ENCODE measurements at regions not wholly inside any gene's neighbourhood (a gene's known extent, or its start where the extent isn't known, plus 50 kb on each side); places are given as distances from the start of the nearest gene placed in this dataset.

- no peaks in the 10 kb centered on the region for H3K36me3 Mint-ChIP-seq
- H3K9me3 Mint-ChIP-seq, result no peaks in the 10 kb centered on the region
- no peaks in the 10 kb centered on the region for H3K27me3 Mint-ChIP-seq
- H3K4me3 Mint-ChIP-seq, result no peak overlapping the region
- no peak for DNase-seq
- no peak overlapping the region for H3K27ac Mint-ChIP-seq
- H3K4me1 Mint-ChIP-seq, result no peaks in the 10 kb centered on the region
- POLR2A ChIA-PET, result no interaction called here
- ATAC-seq (ENCODE audit: low read depth), result no peak
These were observed 341.8 kb downstream of the NFIB start for GRCh38 chr9:13971966-13972655.

GRCh38 chr9:13971415-13971814, 342.5 kb downstream of the NFIB start:
- H3K4me1 Mint-ChIP-seq, result no peaks in the 10 kb centered on the region

GRCh38 chr9:13970426-13970825, 343.5 kb downstream of the NFIB start:
- H3K27me3 Mint-ChIP-seq, result no peaks in the 10 kb centered on the region
- POLR2A ChIA-PET, result no interaction called here
- DNase-seq (no peak), ATAC-seq (ENCODE audit: low read depth) (no peak)
- no peak overlapping the region for H3K27ac Mint-ChIP-seq
- H3K4me3 Mint-ChIP-seq, result no peak overlapping the region
- no peaks in the 10 kb centered on the region for H3K9me3 Mint-ChIP-seq
- no peaks in the 10 kb centered on the region for H3K36me3 Mint-ChIP-seq
- no peaks in the 10 kb centered on the region for H3K4me1 Mint-ChIP-seq

More at GRCh38 chr9:13971415-13971814, 342.5 kb downstream of the NFIB start:
- POLR2A ChIA-PET, result no interaction called here
- Mint-ChIP-seq H3K4me3 (no peak overlapping the region), H3K27me3 (no peaks in the 10 kb centered on the region), H3K36me3 (no peaks in the 10 kb centered on the region), H3K27ac (no peak overlapping the region), H3K9me3 (no peaks in the 10 kb centered on the region)
- no peak for DNase-seq
- ATAC-seq (ENCODE audit: low read depth), result no peak

GRCh38 chr9:13970018-13970417, 343.9 kb downstream of the NFIB start:
- no peak for ATAC-seq (ENCODE audit: low read depth)
- POLR2A ChIA-PET, result no interaction called here
- no peak overlapping the region for H3K4me3 Mint-ChIP-seq

GRCh38 chr9:13967438-13967837, 346.5 kb downstream of the NFIB start:
- no peak overlapping the region for H3K27ac Mint-ChIP-seq
- H3K9me3 Mint-ChIP-seq, result no peaks in the 10 kb centered on the region
- DNase-seq, result no peak
- no peak overlapping the region for H3K4me3 Mint-ChIP-seq
- H3K27me3 Mint-ChIP-seq, result no peaks in the 10 kb centered on the region
- POLR2A ChIA-PET, result no interaction called here
- ATAC-seq (ENCODE audit: low read depth), result no peak
- no peaks in the 10 kb centered on the region for H3K4me1 Mint-ChIP-seq
- H3K36me3 Mint-ChIP-seq, result no peaks in the 10 kb centered on the region

More at GRCh38 chr9:13970018-13970417, 343.9 kb downstream of the NFIB start:
- no peaks in the 10 kb centered on the region for H3K4me1 Mint-ChIP-seq
- H3K36me3 Mint-ChIP-seq, result no peaks in the 10 kb centered on the region
- H3K9me3 Mint-ChIP-seq, result no peaks in the 10 kb centered on the region
- no peak overlapping the region for H3K27ac Mint-ChIP-seq
- DNase-seq, result no peak
- no peaks in the 10 kb centered on the region for H3K27me3 Mint-ChIP-seq

- no peak overlapping the region for H3K4me3 Mint-ChIP-seq
- no peaks in the 10 kb centered on the region for H3K4me1 Mint-ChIP-seq
- no peak overlapping the region for H3K27ac Mint-ChIP-seq
- no peaks in the 10 kb centered on the region for H3K9me3 Mint-ChIP-seq
- ATAC-seq (ENCODE audit: low read depth) (no peak), DNase-seq (no peak)
- H3K27me3 Mint-ChIP-seq, result no peaks in the 10 kb centered on the region
- H3K36me3 Mint-ChIP-seq, result no peaks in the 10 kb centered on the region
- POLR2A ChIA-PET, result no interaction called here
These were observed 346.9 kb downstream of the NFIB start for GRCh38 chr9:13967011-13967410.

- POLR2A ChIA-PET, result no interaction called here
- H3K4me3 Mint-ChIP-seq, result no peak overlapping the region
- DNase-seq (no peak), ATAC-seq (ENCODE audit: low read depth) (no peak)
- H3K27me3 Mint-ChIP-seq, result no peaks in the 10 kb centered on the region
- no peak overlapping the region for H3K27ac Mint-ChIP-seq
- no peaks in the 10 kb centered on the region for H3K36me3 Mint-ChIP-seq
- no peaks in the 10 kb centered on the region for H3K9me3 Mint-ChIP-seq
- no peaks in the 10 kb centered on the region for H3K4me1 Mint-ChIP-seq
These were observed 350.8 kb downstream of the NFIB start for GRCh38 chr9:13963005-13963653.

GRCh38 chr9:13962006-13962405, 351.9 kb downstream of the NFIB start:
- no peaks in the 10 kb centered on the region for H3K9me3 Mint-ChIP-seq
- no peak for DNase-seq
- H3K4me3 Mint-ChIP-seq, result no peak overlapping the region
- H3K27ac Mint-ChIP-seq, result no peak overlapping the region
- no peaks in the 10 kb centered on the region for H3K27me3 Mint-ChIP-seq
- no peaks in the 10 kb centered on the region for H3K4me1 Mint-ChIP-seq
- POLR2A ChIA-PET, result no interaction called here
- ATAC-seq (ENCODE audit: low read depth), result no peak
- H3K36me3 Mint-ChIP-seq, result no peaks in the 10 kb centered on the region

- no peaks in the 10 kb centered on the region for H3K27me3 Mint-ChIP-seq
These were observed 353.8 kb downstream of the NFIB start for GRCh38 chr9:13960011-13960765.

GRCh38 chr9:13958672-13959071, 355.3 kb downstream of the NFIB start:
- ATAC-seq (ENCODE audit: low read depth) (no peak), DNase-seq (no peak)
- H3K27me3 Mint-ChIP-seq, result no peaks in the 10 kb centered on the region
- no peaks in the 10 kb centered on the region for H3K4me1 Mint-ChIP-seq
- H3K27ac Mint-ChIP-seq, result no peak overlapping the region
- no peak overlapping the region for H3K4me3 Mint-ChIP-seq
- H3K9me3 Mint-ChIP-seq, result no peaks in the 10 kb centered on the region
- H3K36me3 Mint-ChIP-seq, result no peaks in the 10 kb centered on the region
- POLR2A ChIA-PET, result no interaction called here

More at GRCh38 chr9:13960011-13960765, 353.8 kb downstream of the NFIB start:
- Mint-ChIP-seq H3K27ac (no peak overlapping the region), H3K4me3 (no peak overlapping the region), H3K36me3 (no peaks in the 10 kb centered on the region), H3K9me3 (no peaks in the 10 kb centered on the region), H3K4me1 (no peaks in the 10 kb centered on the region)
- no peak for ATAC-seq (ENCODE audit: low read depth)
- no peak for DNase-seq
- POLR2A ChIA-PET, result no interaction called here

- Mint-ChIP-seq H3K4me3 (no peak overlapping the region), H3K27ac (no peak overlapping the region), H3K9me3 (no peaks in the 10 kb centered on the region), H3K27me3 (no peaks in the 10 kb centered on the region), H3K36me3 (no peaks in the 10 kb centered on the region), H3K4me1 (no peaks in the 10 kb centered on the region)
- DNase-seq, result no peak
- POLR2A ChIA-PET, result no interaction called here
- no peak for ATAC-seq (ENCODE audit: low read depth)
These were observed 356.9 kb downstream of the NFIB start for GRCh38 chr9:13957089-13957488.

GRCh38 chr9:13956107-13956506, 357.8 kb downstream of the NFIB start:
- DNase-seq, result no peak
- no peak overlapping the region for H3K4me3 Mint-ChIP-seq
- no peaks in the 10 kb centered on the region for H3K36me3 Mint-ChIP-seq

GRCh38 chr9:13952906-13953305, 361.0 kb downstream of the NFIB start:
- Mint-ChIP-seq H3K27me3 (no peaks in the 10 kb centered on the region), H3K4me3 (no peak overlapping the region), H3K4me1 (no peaks in the 10 kb centered on the region), H3K9me3 (no peaks in the 10 kb centered on the region), H3K27ac (no peak overlapping the region), H3K36me3 (no peaks in the 10 kb centered on the region)
- no peak for ATAC-seq (ENCODE audit: low read depth)
- POLR2A ChIA-PET, result no interaction called here
- DNase-seq, result no peak

More at GRCh38 chr9:13956107-13956506, 357.8 kb downstream of the NFIB start:
- ATAC-seq (ENCODE audit: low read depth), result no peak
- no peaks in the 10 kb centered on the region for H3K27me3 Mint-ChIP-seq
- H3K4me1 Mint-ChIP-seq, result no peaks in the 10 kb centered on the region
- H3K9me3 Mint-ChIP-seq, result no peaks in the 10 kb centered on the region
- POLR2A ChIA-PET, result no interaction called here
- no peak overlapping the region for H3K27ac Mint-ChIP-seq

- H3K4me3 Mint-ChIP-seq, result no peak overlapping the region
- no peaks in the 10 kb centered on the region for H3K4me1 Mint-ChIP-seq
- no peak overlapping the region for H3K27ac Mint-ChIP-seq
- H3K36me3 Mint-ChIP-seq, result no peaks in the 10 kb centered on the region
- DNase-seq (no peak), ATAC-seq (ENCODE audit: low read depth) (no peak)
- POLR2A ChIA-PET, result no interaction called here
- no peaks in the 10 kb centered on the region for H3K9me3 Mint-ChIP-seq
- H3K27me3 Mint-ChIP-seq, result no peaks in the 10 kb centered on the region
These were observed 365.9 kb downstream of the NFIB start for GRCh38 chr9:13948037-13948436.

Measured in activated naive CD8-positive, alpha-beta T cell treated with anti-CD3 and anti-CD28 coated beads, Interleukin-2, amount 10 ng/mL, durations not matched to agents 7 days and 5 days (primary cell).